ENCODE measurements at regions not wholly inside any gene's neighbourhood (a gene's known extent, or its start where the extent isn't known, plus 50 kb on each side); places are given as distances from the start of the nearest gene placed in this dataset.

DNA sequence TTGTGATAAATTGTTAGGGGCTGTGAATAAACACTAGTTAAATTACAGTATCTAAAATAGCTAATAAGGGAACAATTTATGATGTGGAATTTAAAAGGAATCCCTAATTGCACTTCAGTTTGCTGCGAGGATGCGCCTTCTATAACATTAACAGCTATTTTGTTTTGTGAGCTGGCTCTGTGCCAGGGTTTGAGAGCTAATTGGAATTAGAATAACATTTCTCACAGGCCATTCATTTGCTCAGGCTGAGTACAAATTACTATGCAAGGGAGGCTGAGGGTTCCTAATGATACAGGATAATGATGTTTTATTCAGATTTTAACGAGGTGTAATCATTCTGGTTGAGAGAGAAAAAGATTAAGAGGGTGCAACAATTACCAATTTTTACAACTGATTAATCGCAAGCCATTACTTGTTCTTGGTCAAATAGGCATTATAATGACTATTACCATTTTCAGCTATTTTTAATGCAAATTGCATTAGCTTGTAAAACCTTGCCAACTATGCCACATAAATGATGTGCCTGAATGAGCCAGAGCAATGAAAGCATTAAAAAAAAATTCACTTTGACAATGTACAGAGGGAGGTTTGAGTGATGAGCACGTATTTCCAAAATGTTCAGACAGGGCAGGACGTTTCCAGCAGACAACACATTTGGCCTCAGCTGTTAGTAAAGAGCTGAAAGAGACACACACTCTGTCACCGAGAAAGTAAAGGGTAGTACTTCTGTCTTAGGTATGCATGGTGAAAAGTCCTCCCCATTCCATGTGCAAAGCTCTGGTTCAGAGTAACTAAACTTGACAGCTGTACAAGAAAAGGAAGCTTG, 576.5 kb downstream of the TLE1 start:
- Mint-ChIP-seq H3K9me3 (no peaks in the 10 kb centered on the region), H3K27me3 (peaks cover 6% of the 10 kb centered on the region), H3K27ac (no peak overlapping the region), H3K4me1 (peaks cover 6% of the 10 kb centered on the region), H3K36me3 (no peaks in the 10 kb centered on the region), H3K4me3 (no peak overlapping the region)
- no peak for DNase-seq (ENCODE audit: low spot score in 2 of 2)
- ATAC-seq (ENCODE audit: low read depth), result no peak

DNA sequence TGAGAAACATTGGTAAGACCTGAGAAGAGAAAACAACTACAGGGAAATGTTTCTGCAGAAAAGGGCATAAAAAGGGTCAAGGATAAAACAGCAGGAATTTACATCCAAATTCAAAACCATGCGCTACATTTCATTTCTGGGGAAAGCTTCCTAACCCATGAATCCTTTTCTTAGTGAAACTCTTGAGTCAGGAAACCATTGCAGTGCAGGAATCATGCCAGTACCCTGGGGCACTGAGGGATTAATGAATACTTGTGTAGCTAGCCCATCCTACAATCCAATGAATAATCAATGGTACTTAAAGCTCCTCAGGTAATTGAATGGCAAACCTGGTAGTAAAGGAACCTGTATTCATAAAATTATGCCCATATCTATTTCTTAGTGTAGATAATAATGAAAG, 580.5 kb downstream of the TLE1 start:
- H3K4me1 Mint-ChIP-seq, result peaks cover 6% of the 10 kb centered on the region
- no peaks in the 10 kb centered on the region for H3K36me3 Mint-ChIP-seq
- H3K4me3 Mint-ChIP-seq, result no peak overlapping the region
- ATAC-seq (ENCODE audit: low read depth), result no peak
- peaks cover 9% of the 10 kb centered on the region for H3K27me3 Mint-ChIP-seq
- no peak overlapping the region for H3K27ac Mint-ChIP-seq
- no peak for DNase-seq (ENCODE audit: low spot score in 2 of 2)
- no peaks in the 10 kb centered on the region for H3K9me3 Mint-ChIP-seq

DNA sequence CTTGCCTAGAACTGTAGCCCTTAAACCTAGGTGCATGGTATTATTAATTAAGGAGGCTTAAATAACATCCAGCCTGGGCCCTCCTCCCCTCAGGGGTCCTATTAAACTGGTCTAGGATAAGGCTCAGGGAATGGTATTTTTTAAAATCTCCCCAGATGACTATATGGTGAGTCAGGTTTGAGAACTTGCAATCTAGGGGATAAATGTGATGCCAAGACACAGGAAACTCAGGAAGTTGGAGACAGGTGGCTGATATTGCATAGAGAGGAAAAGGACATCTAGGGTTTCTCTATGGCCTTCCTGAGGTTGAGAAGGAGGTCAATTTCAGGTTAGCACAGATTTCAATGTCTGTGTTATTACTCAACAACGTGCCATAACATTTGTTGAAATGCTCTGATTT, 581.0 kb downstream of the TLE1 start:
- ATAC-seq (ENCODE audit: low read depth), result no peak
- Mint-ChIP-seq H3K4me1 (peaks cover 3% of the 10 kb centered on the region), H3K27me3 (peaks cover 9% of the 10 kb centered on the region), H3K27ac (no peak overlapping the region), H3K4me3 (no peak overlapping the region), H3K9me3 (no peaks in the 10 kb centered on the region), H3K36me3 (no peaks in the 10 kb centered on the region)
- DNase-seq (ENCODE audit: low spot score in 2 of 2), result no peak

GRCh38 chr9:81103597-81104471, 585.5 kb downstream of the TLE1 start:
- Mint-ChIP-seq H3K9me3 (no peaks in the 10 kb centered on the region), H3K27me3 (peaks cover 9% of the 10 kb centered on the region), H3K27ac (no peak overlapping the region), H3K4me3 (no peak overlapping the region), H3K4me1 (no peaks in the 10 kb centered on the region), H3K36me3 (no peaks in the 10 kb centered on the region)
- DNase-seq (ENCODE audit: low spot score in 2 of 2), result no peak
- no peak for ATAC-seq (ENCODE audit: low read depth)

DNA sequence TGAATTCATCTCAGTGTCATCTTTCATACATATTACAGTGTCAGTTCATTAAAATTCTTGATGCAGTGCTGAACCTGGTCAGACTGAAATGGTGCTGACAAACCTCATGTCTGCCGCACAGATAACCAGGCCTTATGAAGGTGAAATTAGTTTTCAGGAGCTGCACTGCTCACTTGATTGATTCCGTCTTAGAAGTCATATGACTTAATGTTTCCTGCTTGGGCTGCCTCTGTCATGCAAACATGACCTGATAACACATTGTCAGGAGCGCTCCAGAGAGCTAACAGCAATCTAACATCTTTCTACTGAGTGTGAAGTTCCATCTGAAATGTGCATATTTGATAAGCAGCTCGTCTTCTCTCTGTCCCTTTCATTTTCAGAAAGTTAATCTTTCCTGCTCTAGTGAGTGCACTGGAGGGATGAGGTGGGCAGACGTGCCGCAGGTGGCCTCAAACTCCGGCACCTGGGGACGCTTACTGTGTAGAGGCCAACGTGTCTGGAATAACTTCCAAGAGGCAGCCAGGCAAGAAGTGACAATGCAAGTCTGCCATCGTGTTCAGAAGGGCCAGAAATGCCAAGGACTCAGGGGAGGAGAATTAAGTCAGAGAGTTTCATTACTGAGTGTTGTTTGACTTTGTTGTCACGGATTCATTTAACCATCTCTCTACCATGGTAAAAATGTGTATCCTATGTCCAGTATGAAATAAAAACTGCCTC, 592.1 kb downstream of the TLE1 start:
- Mint-ChIP-seq H3K4me1 (peaks cover 4% of the 10 kb centered on the region), H3K9me3 (peaks cover 5% of the 10 kb centered on the region), H3K27ac (no peak overlapping the region), H3K4me3 (no peak overlapping the region), H3K36me3 (no peaks in the 10 kb centered on the region), H3K27me3 (no peaks in the 10 kb centered on the region)
- ATAC-seq (ENCODE audit: low read depth), result no peak
- no peak for DNase-seq (ENCODE audit: low spot score in 2 of 2)

GRCh38 chr9:81096625-81097024, 592.7 kb downstream of the TLE1 start:
- Mint-ChIP-seq H3K4me3 (no peak overlapping the region), H3K27me3 (no peaks in the 10 kb centered on the region), H3K27ac (no peak overlapping the region), H3K4me1 (peaks cover 4% of the 10 kb centered on the region), H3K36me3 (no peaks in the 10 kb centered on the region), H3K9me3 (peaks cover 5% of the 10 kb centered on the region)
- ATAC-seq (ENCODE audit: low read depth) (no peak), DNase-seq (ENCODE audit: low spot score in 2 of 2) (no peak)

DNA sequence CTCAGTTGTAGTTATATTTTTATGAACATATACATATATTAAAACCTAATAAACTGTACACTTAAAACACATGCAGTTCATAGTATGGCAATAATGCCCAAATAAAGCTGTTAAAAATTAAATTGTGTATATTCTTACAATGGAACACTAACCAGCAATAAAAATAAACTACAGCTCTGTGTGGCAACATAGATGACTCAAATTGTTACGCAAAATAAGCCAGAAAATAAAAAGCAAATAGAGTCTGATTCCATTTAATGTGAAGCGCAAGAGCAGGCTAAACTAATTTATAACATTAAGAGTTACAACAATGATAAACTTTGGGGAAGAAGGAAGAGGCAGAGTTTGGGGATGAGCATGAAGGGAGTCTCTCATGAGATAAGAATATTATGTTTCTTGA, 597.3 kb downstream of the TLE1 start:
- DNase-seq (ENCODE audit: low spot score in 2 of 2) (no peak), ATAC-seq (ENCODE audit: low read depth) (no peak)
- H3K27ac Mint-ChIP-seq, result no peak overlapping the region
- H3K27me3 Mint-ChIP-seq, result no peaks in the 10 kb centered on the region
- no peaks in the 10 kb centered on the region for H3K4me1 Mint-ChIP-seq
- H3K36me3 Mint-ChIP-seq, result no peaks in the 10 kb centered on the region
- H3K4me3 Mint-ChIP-seq, result no peak overlapping the region
- peaks cover 5% of the 10 kb centered on the region for H3K9me3 Mint-ChIP-seq

DNA sequence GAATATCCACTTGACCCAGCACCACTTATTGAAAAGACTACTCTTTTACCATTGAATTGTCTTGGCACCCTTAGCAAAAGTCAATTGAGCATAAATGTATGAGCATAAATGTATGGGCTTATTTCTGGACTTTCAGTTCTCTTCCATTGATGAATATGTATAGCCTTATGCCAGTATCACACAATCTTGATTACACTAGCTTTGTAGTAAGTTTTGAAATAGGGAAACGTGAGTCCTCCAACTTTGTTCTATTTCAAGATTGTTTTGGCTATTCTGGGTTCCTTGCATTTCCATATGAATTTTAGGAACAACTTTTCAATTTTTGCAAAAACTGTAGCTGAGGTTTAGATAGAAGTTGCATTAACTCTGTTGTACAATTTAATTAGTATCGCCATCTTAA, 601.0 kb downstream of the TLE1 start:
- no peaks in the 10 kb centered on the region for H3K9me3 Mint-ChIP-seq
- no peak for ATAC-seq (ENCODE audit: low read depth)
- no peak overlapping the region for H3K4me3 Mint-ChIP-seq
- no peak for DNase-seq (ENCODE audit: low spot score in 2 of 2)
- H3K27me3 Mint-ChIP-seq, result no peaks in the 10 kb centered on the region
- no peak overlapping the region for H3K27ac Mint-ChIP-seq
- no peaks in the 10 kb centered on the region for H3K36me3 Mint-ChIP-seq
- no peaks in the 10 kb centered on the region for H3K4me1 Mint-ChIP-seq

DNA sequence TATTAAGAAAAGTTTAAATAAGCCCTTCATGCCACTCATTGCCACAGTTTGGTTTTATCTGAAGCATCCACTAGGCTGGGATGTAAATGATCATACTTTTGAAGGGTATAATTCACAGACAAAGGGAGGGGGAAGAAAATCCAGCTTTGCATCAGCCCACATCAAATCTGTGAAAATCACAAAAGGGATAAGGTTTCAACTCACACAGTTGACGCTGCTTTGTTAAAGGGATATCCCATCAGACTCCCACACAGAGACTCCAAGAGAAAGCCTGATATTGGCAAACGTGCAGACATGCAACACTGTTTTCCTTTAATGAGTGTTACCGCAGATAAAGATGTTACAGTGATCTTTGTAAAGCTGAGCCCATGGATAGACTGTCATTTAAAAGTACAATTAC, 602.9 kb downstream of the TLE1 start:
- Mint-ChIP-seq H3K4me3 (no peak overlapping the region), H3K36me3 (no peaks in the 10 kb centered on the region), H3K4me1 (no peaks in the 10 kb centered on the region), H3K9me3 (no peaks in the 10 kb centered on the region), H3K27me3 (no peaks in the 10 kb centered on the region), H3K27ac (no peak overlapping the region)
- ATAC-seq (ENCODE audit: low read depth), result no peak
- DNase-seq (ENCODE audit: low spot score in 2 of 2), result no peak

- no peaks in the 10 kb centered on the region for H3K27me3 Mint-ChIP-seq
Observed at GRCh38 chr9:81083854-81084512, 605.4 kb downstream of the TLE1 start.

GRCh38 chr9:81083067-81083466, 606.3 kb downstream of the TLE1 start:
- Mint-ChIP-seq H3K4me3 (no peak overlapping the region), H3K27me3 (no peaks in the 10 kb centered on the region), H3K27ac (no peak overlapping the region), H3K36me3 (no peaks in the 10 kb centered on the region), H3K4me1 (no peaks in the 10 kb centered on the region), H3K9me3 (no peaks in the 10 kb centered on the region)
- no peak for DNase-seq (ENCODE audit: low spot score in 2 of 2)
- no peak for ATAC-seq (ENCODE audit: low read depth)

More at GRCh38 chr9:81083854-81084512, 605.4 kb downstream of the TLE1 start:
- Mint-ChIP-seq H3K4me3 (no peak overlapping the region), H3K27ac (no peak overlapping the region), H3K9me3 (no peaks in the 10 kb centered on the region), H3K36me3 (no peaks in the 10 kb centered on the region), H3K4me1 (no peaks in the 10 kb centered on the region)
- ATAC-seq (ENCODE audit: low read depth) (no peak), DNase-seq (ENCODE audit: low spot score in 2 of 2) (no peak)

- ATAC-seq (ENCODE audit: low read depth), result no peak
- Mint-ChIP-seq H3K27ac (no peak overlapping the region), H3K4me3 (no peak overlapping the region), H3K36me3 (no peaks in the 10 kb centered on the region), H3K9me3 (no peaks in the 10 kb centered on the region), H3K27me3 (no peaks in the 10 kb centered on the region), H3K4me1 (no peaks in the 10 kb centered on the region)
- no peak for DNase-seq (ENCODE audit: low spot score in 2 of 2)
Observed at GRCh38 chr9:81082221-81082620, 607.1 kb downstream of the TLE1 start.

- Mint-ChIP-seq H3K9me3 (no peaks in the 10 kb centered on the region), H3K36me3 (no peaks in the 10 kb centered on the region), H3K4me3 (no peak overlapping the region), H3K27me3 (no peaks in the 10 kb centered on the region), H3K4me1 (no peaks in the 10 kb centered on the region), H3K27ac (no peak overlapping the region)
- DNase-seq (ENCODE audit: low spot score in 2 of 2), result no peak
- ATAC-seq (ENCODE audit: low read depth), result no peak
Observed at GRCh38 chr9:81080900-81081299, 608.4 kb downstream of the TLE1 start.

GRCh38 chr9:81080185-81080584, 609.2 kb downstream of the TLE1 start:
- Mint-ChIP-seq H3K36me3 (no peaks in the 10 kb centered on the region), H3K4me3 (no peak overlapping the region), H3K4me1 (no peaks in the 10 kb centered on the region), H3K27ac (no peak overlapping the region), H3K9me3 (no peaks in the 10 kb centered on the region), H3K27me3 (no peaks in the 10 kb centered on the region)
- DNase-seq (ENCODE audit: low spot score in 2 of 2) (no peak), ATAC-seq (ENCODE audit: low read depth) (no peak)

All from memory B cell (primary cell).